ENCODE measurements at regions not wholly inside any gene's neighbourhood (a gene's known extent, or its start where the extent isn't known, plus 50 kb on each side); places are given as distances from the start of the nearest gene placed in this dataset.

DNA sequence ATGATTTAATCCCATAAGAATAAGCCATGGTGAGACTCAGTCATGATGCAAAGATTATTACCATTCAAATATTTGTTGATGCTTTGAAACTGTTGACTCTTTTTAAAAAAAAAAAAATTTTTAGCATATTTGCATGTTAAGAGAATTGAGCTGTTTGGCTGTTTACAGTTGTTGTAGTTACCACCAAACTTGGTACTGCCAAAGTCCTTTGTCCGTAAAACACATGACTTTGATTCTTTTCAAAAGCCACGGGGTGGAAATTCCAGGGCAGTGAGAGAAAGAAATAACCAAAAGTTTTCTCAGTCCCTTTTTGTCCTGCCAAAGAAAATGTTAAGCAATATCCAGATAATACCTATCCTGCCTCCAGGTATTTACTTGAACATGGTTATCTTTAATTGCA lies 474.8 kb downstream of the METTL4 start:
- peak overlapping the region; percentile 26; the same call in 1 of the 2 replicates for H3K27ac ChIP-seq
- TF ChIP-seq, protein P1, sequence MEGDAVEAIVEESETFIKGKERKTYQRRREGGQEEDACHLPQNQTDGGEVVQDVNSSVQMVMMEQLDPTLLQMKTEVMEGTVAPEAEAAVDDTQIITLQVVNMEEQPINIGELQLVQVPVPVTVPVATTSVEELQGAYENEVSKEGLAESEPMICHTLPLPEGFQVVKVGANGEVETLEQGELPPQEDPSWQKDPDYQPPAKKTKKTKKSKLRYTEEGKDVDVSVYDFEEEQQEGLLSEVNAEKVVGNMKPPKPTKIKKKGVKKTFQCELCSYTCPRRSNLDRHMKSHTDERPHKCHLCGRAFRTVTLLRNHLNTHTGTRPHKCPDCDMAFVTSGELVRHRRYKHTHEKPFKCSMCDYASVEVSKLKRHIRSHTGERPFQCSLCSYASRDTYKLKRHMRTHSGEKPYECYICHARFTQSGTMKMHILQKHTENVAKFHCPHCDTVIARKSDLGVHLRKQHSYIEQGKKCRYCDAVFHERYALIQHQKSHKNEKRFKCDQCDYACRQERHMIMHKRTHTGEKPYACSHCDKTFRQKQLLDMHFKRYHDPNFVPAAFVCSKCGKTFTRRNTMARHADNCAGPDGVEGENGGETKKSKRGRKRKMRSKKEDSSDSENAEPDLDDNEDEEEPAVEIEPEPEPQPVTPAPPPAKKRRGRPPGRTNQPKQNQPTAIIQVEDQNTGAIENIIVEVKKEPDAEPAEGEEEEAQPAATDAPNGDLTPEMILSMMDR (IDR thresholded peaks at IDR 0.05), result no peak
- TF ChIP-seq ZFX (IDR thresholded peaks at IDR 0.05; ENCODE audit: borderline replicate concordance), result no peak

GRCh38 chr18:2100694-2101213 lies 470.6 kb downstream of the METTL4 start:
- no peak overlapping the region for H3K27ac ChIP-seq
- TF ChIP-seq ZFX (IDR thresholded peaks at IDR 0.05; ENCODE audit: borderline replicate concordance), result no peak
- TF ChIP-seq, protein P1 (IDR thresholded peaks at IDR 0.05), result no peak

DNA sequence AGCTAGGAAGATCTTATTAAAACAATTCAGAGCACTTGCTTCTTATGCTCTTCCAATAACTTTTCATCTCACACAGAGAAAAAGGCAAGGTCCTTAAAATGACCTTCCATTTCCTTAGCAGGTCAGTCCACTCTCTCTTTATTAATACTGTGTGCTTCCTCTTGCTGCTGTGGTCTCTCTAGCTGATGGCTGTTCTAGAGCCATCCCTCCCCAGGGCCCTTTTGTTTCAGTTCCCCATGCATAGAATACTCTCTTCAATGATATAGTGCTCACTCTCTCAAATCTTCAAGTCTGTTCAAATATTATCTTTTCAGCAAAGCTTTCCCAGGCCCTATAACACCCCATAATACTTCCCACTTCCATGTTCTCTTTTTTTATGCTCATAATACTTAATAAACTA lies 469.3 kb downstream of the METTL4 start:
- H3K27ac ChIP-seq, result no peak overlapping the region
- TF ChIP-seq, protein P1 (IDR thresholded peaks at IDR 0.05), result no peak

DNA sequence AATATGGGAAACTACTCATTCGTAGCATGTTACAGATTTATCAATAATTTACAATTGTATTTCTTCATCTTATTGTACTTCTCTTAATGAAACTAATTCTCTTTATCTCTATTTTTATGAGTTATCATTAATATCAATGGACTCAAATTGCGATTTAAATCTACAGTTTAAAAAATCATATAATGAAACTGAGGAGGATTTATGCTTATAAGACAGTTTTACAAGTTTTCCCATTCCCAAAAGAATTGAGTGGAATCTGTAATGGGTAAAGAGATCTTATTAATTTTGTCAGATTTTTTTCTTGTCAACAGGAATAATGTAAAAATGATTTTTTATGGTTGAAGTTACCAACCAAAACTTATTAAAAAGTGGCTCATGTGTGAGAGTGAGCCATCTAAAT lies 468.0 kb downstream of the METTL4 start:
- TF ChIP-seq ZFX (IDR thresholded peaks at IDR 0.05; ENCODE audit: borderline replicate concordance), result no peak
- TF ChIP-seq, protein P1 (IDR thresholded peaks at IDR 0.05), result no peak
- H3K27ac ChIP-seq, result no peak overlapping the region

- H3K27ac ChIP-seq, result no peak overlapping the region
- TF ChIP-seq, protein P1 (IDR thresholded peaks at IDR 0.05), result peak; percentile 93
- no peak for TF ChIP-seq ZFX (IDR thresholded peaks at IDR 0.05; ENCODE audit: borderline replicate concordance)
Measured at GRCh38 chr18:2104620-2105462, 466.5 kb downstream of the METTL4 start.

GRCh38 chr18:2108591-2108990 lies 462.7 kb downstream of the METTL4 start:
- TF ChIP-seq, protein P1 (IDR thresholded peaks at IDR 0.05), result no peak
- TF ChIP-seq ZFX (IDR thresholded peaks at IDR 0.05; ENCODE audit: borderline replicate concordance), result no peak
- no peak overlapping the region for H3K27ac ChIP-seq

GRCh38 chr18:2111456-2111855 lies 459.8 kb downstream of the METTL4 start:
- TF ChIP-seq, protein P1 (IDR thresholded peaks at IDR 0.05), result no peak
- no peak for TF ChIP-seq ZFX (IDR thresholded peaks at IDR 0.05; ENCODE audit: borderline replicate concordance)
- no peak overlapping the region for H3K27ac ChIP-seq

Measured in 22Rv1 (cell line).